Bronchial epithelial cell (primary cell): ENCODE measurements at regions not wholly inside any gene's neighbourhood (a gene's known extent, or its start where the extent isn't known, plus 50 kb on each side); places are given as distances from the start of the nearest gene placed in this dataset.

Experiments
- DNase-seq: peaks from one replicate; pipeline ENCODE4 v3.0.0-alpha.2; 2010; ENCODE audit warnings: low read depth
- FAIRE-seq: peaks from 2 replicates; lab custom pipeline; 2011; peaks lifted over from hg19 to GRCh38; lab: Jason Lieb, UNC
- H3K27me3 ChIP-seq: 2 replicates; pipeline ENCODE4 v1.5.1; 2011; ENCODE audit warnings: low read length; ENCODE audit not compliant: control insufficient read depth, insufficient read depth
- H3K36me3 ChIP-seq: 2 replicates; pipeline ENCODE4 v1.5.1; 2011; ENCODE audit warnings: low read length; ENCODE audit not compliant: control insufficient read depth, insufficient read depth
- H3K4me3 ChIP-seq: 2 replicates; pipeline ENCODE4 v1.5.1; 2011; ENCODE audit warnings: mild to moderate bottlenecking, low read depth, low read length, control low read depth
- TF ChIP-seq, protein P1 (sequence below): IDR thresholded peaks from 2 replicates; pipeline ENCODE4 v1.5.1; 2011; ENCODE audit warnings: mild to moderate bottlenecking, moderate library complexity, low read length, control low read depth, inconsistent platforms; ENCODE audit not compliant: insufficient read depth, severe bottlenecking

DNA sequence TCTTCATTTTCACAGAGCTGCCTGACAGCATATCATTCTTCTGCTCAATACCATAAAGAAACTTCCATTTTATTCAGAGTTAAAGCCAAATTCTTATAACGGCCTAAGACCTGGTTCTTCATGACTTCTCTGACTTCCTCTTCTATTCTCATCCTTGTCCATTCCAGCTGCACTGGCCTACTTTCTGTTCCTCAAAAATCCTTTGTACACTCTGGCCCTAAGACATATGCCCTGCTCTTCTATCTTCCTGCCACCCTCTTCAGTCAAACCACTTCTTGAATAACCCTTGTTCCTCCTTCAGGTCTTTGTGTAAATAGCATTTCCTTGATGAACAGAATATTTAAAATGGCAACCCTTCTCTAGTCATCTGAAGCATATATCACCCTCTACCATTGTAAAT is 1338.7 kb upstream of the ADGRL2 start:
- FAIRE-seq (no peak), DNase-seq (no peak)
- Histone ChIP-seq H3K27me3 (no peaks in the 10 kb centered on the region), H3K4me3 (no peak overlapping the region), H3K36me3 (no peaks in the 10 kb centered on the region)
- TF ChIP-seq, protein P1, sequence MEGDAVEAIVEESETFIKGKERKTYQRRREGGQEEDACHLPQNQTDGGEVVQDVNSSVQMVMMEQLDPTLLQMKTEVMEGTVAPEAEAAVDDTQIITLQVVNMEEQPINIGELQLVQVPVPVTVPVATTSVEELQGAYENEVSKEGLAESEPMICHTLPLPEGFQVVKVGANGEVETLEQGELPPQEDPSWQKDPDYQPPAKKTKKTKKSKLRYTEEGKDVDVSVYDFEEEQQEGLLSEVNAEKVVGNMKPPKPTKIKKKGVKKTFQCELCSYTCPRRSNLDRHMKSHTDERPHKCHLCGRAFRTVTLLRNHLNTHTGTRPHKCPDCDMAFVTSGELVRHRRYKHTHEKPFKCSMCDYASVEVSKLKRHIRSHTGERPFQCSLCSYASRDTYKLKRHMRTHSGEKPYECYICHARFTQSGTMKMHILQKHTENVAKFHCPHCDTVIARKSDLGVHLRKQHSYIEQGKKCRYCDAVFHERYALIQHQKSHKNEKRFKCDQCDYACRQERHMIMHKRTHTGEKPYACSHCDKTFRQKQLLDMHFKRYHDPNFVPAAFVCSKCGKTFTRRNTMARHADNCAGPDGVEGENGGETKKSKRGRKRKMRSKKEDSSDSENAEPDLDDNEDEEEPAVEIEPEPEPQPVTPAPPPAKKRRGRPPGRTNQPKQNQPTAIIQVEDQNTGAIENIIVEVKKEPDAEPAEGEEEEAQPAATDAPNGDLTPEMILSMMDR, result no peak

DNA sequence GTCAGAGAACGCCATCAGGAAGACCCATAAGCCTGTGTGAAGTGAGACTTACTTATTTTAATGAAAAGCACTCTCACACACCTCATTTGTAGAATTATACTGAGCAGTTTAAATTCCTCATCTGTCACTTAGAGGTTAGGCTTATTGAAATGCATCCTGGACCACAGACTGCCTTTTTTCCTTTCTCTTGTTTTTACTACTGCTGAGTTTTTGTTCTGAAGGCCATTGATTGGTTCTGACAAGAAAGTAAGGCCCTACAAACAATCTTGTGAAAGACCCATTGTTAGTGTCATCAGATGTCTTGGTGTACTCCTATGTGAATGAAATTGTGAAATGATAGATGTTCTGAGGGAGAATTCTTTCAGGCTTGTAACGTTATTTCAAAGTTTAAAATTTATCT is 1343.3 kb upstream of the ADGRL2 start:
- DNase-seq (no peak), FAIRE-seq (no peak)
- Histone ChIP-seq H3K4me3 (no peak overlapping the region), H3K27me3 (no peaks in the 10 kb centered on the region), H3K36me3 (no peaks in the 10 kb centered on the region)
- TF ChIP-seq, protein P1, result no peak

DNA sequence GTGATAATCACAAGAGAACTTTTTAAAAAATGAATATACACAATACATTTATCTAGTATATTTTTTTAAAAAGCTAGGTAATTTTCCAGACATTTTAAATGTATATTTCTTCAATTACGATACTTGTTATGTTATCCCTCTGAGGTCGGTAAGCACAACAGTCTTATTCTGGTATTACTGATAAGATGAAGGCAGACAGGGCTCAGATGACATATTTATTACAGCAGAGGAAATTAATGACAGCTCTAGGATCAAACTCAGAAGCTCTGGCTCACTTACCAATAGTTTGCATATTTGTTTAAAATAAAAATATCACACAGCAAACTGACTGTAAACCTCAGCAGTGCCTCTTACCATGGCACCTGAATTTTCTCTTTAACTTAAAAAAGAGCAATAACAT is 1347.0 kb upstream of the ADGRL2 start:
- no peak for FAIRE-seq

DNA sequence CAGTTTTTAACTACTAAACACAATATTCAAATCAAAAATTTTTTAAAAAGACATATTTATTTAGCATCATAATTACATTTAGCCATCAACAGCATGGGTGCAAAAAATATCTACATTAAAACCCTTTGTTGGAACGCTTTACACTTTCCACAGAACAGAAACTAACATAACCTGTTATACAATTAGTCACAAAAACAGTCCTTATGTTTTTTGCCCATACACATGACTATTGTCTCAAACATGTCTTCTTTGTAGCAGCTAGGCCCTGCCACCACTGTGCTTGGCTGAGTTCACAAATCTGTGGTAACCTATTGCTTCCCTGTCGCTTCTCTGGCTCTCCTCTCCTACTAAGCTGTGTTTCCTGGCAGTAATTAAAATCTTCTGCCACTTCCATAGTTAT is 1350.0 kb upstream of the ADGRL2 start:
- no peaks in the 10 kb centered on the region for H3K27me3 ChIP-seq
- TF ChIP-seq, protein P1, result no peak
- no peak for FAIRE-seq
- H3K36me3 ChIP-seq, result no peaks in the 10 kb centered on the region
- no peak overlapping the region for H3K4me3 ChIP-seq
- DNase-seq, result peak; percentile 45

More for the DNA sequence above, 1347.0 kb upstream of the ADGRL2 start:
- no peak overlapping the region for H3K4me3 ChIP-seq
- TF ChIP-seq, protein P1, result no peak
- DNase-seq, result no peak
- H3K27me3 ChIP-seq, result no peaks in the 10 kb centered on the region
- H3K36me3 ChIP-seq, result no peaks in the 10 kb centered on the region

DNA sequence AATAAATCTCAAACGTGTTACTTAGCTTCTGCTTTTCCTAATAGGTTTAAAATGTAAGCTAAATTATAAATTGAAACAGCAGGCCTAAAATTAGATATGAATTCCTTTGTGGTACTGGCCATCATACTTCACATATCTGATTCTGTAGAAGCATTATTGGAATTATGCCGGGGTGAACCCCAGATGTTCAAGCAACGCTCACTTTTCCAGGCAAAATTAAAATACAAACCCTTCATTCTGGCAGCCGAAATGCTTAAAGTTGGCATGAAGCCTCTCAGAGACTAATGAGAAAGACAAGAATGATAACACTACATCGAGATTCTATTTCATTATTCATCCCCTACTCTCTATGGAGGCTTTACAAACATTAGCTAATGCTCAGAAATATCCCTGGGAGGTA is 1352.7 kb upstream of the ADGRL2 start:
- Histone ChIP-seq H3K27me3 (no peaks in the 10 kb centered on the region), H3K36me3 (no peaks in the 10 kb centered on the region), H3K4me3 (no peak overlapping the region)
- FAIRE-seq (no peak), DNase-seq (no peak)
- TF ChIP-seq, protein P1, result no peak

DNA sequence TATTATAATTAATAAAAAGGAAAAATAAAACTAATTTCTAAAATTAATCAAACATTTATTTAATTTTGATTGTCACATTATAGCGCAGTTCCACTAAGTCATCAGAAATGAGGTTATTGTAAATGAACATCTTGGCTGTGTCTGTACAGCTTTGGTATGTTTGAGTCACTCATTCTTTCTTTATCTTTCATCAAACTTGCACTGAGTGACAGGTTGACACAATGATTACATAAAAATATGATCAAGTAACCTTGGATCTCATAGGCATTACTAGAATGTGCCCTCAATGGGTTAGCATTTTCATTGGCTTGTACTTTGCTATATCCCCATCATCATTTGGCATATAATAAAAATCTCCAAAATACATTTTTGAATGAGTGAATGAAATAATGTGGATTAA is 1353.2 kb upstream of the ADGRL2 start:
- no peak for FAIRE-seq
- TF ChIP-seq, protein P1, result no peak

More for the DNA sequence above, 1353.2 kb upstream of the ADGRL2 start:
- Histone ChIP-seq H3K4me3 (no peak overlapping the region), H3K27me3 (no peaks in the 10 kb centered on the region), H3K36me3 (no peaks in the 10 kb centered on the region)
- peak; percentile 35 for DNase-seq
